ENCODE measurements at regions not wholly inside any gene's neighbourhood (a gene's known extent, or its start where the extent isn't known, plus 50 kb on each side); places are given as distances from the start of the nearest gene placed in this dataset.

DNA sequence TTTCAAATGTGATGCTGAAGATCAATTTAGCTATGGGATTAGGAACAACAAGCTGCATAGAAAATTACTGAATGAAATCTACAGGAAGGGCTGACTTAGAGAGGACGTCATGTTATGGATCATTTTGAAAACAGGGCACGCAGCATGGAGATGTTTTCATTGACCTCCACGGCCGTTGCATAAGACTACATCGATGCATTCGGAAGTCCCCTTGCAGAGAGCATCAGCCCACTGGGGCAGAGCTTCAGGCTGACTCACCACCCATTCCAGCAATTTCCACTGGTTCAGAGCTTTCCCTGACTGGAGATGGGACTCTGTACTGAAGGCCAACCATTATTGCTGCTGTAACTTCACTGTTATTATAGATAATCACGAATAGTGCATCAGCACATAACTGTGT is 305.3 kb downstream of the IRS2 start:
- Histone ChIP-seq H3K27me3 (ENCODE audit: insufficient read depth, low read length) (no peaks in the 10 kb centered on the region), H2AK5ac (ENCODE audit: insufficient read length, low read length) (no peak overlapping the region), H2BK120ac (ENCODE audit: low read depth, low read length, poor library complexity, severe bottlenecking) (no peak overlapping the region), H3K56ac (ENCODE audit: insufficient read length, low read depth, low read length) (no peak overlapping the region), H2AFZ (ENCODE audit: low read length) (no peak overlapping the region), H3K23ac (ENCODE audit: insufficient read length, low read depth, low read length) (no peak overlapping the region), H4K20me1 (ENCODE audit: control insufficient read depth, insufficient read depth, insufficient read length) (no peaks in the 10 kb centered on the region), H3K4me1 (ENCODE audit: insufficient read depth, low read length) (no peaks in the 10 kb centered on the region), H2BK5ac (ENCODE audit: insufficient read length, low read length) (no peak overlapping the region), H3T11ph (ENCODE audit: low read length) (no peak overlapping the region), H3K23me2 (ENCODE audit: insufficient read length, low read depth, low read length, poor library complexity, severe bottlenecking) (no peaks in the 10 kb centered on the region), H3K18ac (ENCODE audit: insufficient read length, low read depth, low read length) (no peak overlapping the region), H4K8ac (replicated peaks; ENCODE audit: insufficient read length, low read depth, low read length) (no peak overlapping the region), H4K5ac (ENCODE audit: insufficient read length, low read depth, low read length) (no peak overlapping the region), H3K14ac (ENCODE audit: insufficient read depth, low read length) (no peak overlapping the region), H4K91ac (ENCODE audit: insufficient read length, low read depth, low read length) (no peak overlapping the region), H2BK20ac (ENCODE audit: low read depth, low read length, poor library complexity, severe bottlenecking) (no peak overlapping the region), H3K79me1 (ENCODE audit: insufficient read depth, low read depth, low read length, poor library complexity, severe bottlenecking) (no peaks in the 10 kb centered on the region), H3K9ac (ENCODE audit: extremely low read depth, insufficient read length, low read length) (no peak overlapping the region), H3K9me3 (ENCODE audit: control insufficient read depth, low read depth, low read length) (no peaks in the 10 kb centered on the region), H3K4me2 (ENCODE audit: insufficient read depth, insufficient read length, low read length) (no peak overlapping the region), H3K27ac (ENCODE audit: insufficient read length, low read depth, low read length) (no peak overlapping the region), H3K4ac (ENCODE audit: low read depth, low read length) (no peak overlapping the region), H2BK12ac (ENCODE audit: insufficient read length, low read depth, low read length) (no peak overlapping the region), H3K79me2 (ENCODE audit: insufficient read depth, low read length) (no peaks in the 10 kb centered on the region), H2BK15ac (ENCODE audit: low read depth, low read length) (no peak overlapping the region)
- Mint-ChIP-seq H3K4me3 (no peak overlapping the region), H3K36me3 (ENCODE audit: insufficient read depth in 1 of 3, low read depth in 3 of 3) (peaks cover 0 to 3% (median 2%) of the 10 kb centered on the region in 3 experiments; a peak in 2 of 7 replicates), H3K4me1 (no peaks in the 10 kb centered on the region), H3K27ac (no peak overlapping the region), H3K9me3 (peaks cover 3% of the 10 kb centered on the region in 2 experiments; a peak in 3 of 5 replicates), H3K27me3 (ENCODE audit: low read depth) (peaks cover 6% of the 10 kb centered on the region; the same call in 1 of the 2 replicates)
- TF ChIP-seq, protein P1, sequence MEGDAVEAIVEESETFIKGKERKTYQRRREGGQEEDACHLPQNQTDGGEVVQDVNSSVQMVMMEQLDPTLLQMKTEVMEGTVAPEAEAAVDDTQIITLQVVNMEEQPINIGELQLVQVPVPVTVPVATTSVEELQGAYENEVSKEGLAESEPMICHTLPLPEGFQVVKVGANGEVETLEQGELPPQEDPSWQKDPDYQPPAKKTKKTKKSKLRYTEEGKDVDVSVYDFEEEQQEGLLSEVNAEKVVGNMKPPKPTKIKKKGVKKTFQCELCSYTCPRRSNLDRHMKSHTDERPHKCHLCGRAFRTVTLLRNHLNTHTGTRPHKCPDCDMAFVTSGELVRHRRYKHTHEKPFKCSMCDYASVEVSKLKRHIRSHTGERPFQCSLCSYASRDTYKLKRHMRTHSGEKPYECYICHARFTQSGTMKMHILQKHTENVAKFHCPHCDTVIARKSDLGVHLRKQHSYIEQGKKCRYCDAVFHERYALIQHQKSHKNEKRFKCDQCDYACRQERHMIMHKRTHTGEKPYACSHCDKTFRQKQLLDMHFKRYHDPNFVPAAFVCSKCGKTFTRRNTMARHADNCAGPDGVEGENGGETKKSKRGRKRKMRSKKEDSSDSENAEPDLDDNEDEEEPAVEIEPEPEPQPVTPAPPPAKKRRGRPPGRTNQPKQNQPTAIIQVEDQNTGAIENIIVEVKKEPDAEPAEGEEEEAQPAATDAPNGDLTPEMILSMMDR (conservative IDR thresholded peaks at IDR 0.05) = no peak
- WGBS (ENCODE audit: extremely low coverage, insufficient read length, low lambda C conversion rate) = no CpG with 5 or more reads among the region's 7 CpGs
- DNase-seq = no peak

Data from H9 (cell line).